H1 (cell line): ENCODE measurements at regions not wholly inside any gene's neighbourhood (a gene's known extent, or its start where the extent isn't known, plus 50 kb on each side); places are given as distances from the start of the nearest gene placed in this dataset.

Experiments
- ATF2 ChIP-seq: IDR thresholded peaks from 2 replicates; pipeline ENCODE4 v1.6.1; 2012; ENCODE audit warnings: low read length, inconsistent platforms
- CTCF ChIP-seq, 3 experiments: IDR thresholded peaks; 1 replicate in 2 of 3; 2 replicates in 1 of 3; pipeline versions ENCODE4 v1.5.1 to v1.6.1; 2011; ENCODE audit warnings: low read length in 3 of 3, mild to moderate bottlenecking in 3 of 3, inconsistent platforms in 2 of 3, low read depth in 1 of 3, moderate library complexity in 1 of 3; ENCODE audit not compliant: insufficient read depth in 1 of 3; ENCODE audit errors: control extremely low read depth in 1 of 3
- E2F6 ChIP-seq: IDR thresholded peaks from 2 replicates; pipeline ENCODE4 v1.6.1; 2012; ENCODE audit warnings: inconsistent platforms
- EZH2 ChIP-seq: fragments of 200-600 bp; sonication (generic); IDR thresholded peaks from 2 replicates; pipeline ENCODE4 v1.7.1; 2012; ENCODE audit warnings: low read depth, mild to moderate bottlenecking, moderate library complexity, low read length, inconsistent platforms; ENCODE audit not compliant: severe bottlenecking
- GTF2F1 ChIP-seq: IDR thresholded peaks from 2 replicates; pipeline ENCODE4 v1.6.1; 2012; ENCODE audit warnings: low read depth, low read length, improper control_type of control experiment, borderline replicate concordance
- KDM4A ChIP-seq: IDR thresholded peaks from one replicate; pipeline ENCODE4 v1.7.1; 2012; ENCODE audit warnings: low read depth, mild to moderate bottlenecking, moderate library complexity, low read length, inconsistent platforms; ENCODE audit not compliant: severe bottlenecking
- POLR2A ChIP-seq, 2 experiments: IDR thresholded peaks; 1 replicate in 1 of 2; 2 replicates in 1 of 2; pipeline ENCODE4 v1.6.1; 2011; ENCODE audit warnings: low read depth in 2 of 2, low read length in 2 of 2, mild to moderate bottlenecking in 2 of 2; ENCODE audit errors: control extremely low read depth in 1 of 2
- RAD21 ChIP-seq, 2 experiments: IDR thresholded peaks in 1 of 2; conservative IDR thresholded peaks in 1 of 2; 2 replicates each; pipeline ENCODE4 v1.6.1; 2011; ENCODE audit warnings: low read depth in 2 of 2, low read length in 2 of 2, improper control_type of control experiment in 1 of 2, inconsistent platforms in 1 of 2, mild to moderate bottlenecking in 1 of 2, moderate library complexity in 1 of 2
- RFX5 ChIP-seq: IDR thresholded peaks from 2 replicates; pipeline ENCODE4 v1.6.1; 2011; ENCODE audit warnings: low read depth, low read length, improper control_type of control experiment, borderline replicate concordance
- RXRA ChIP-seq: IDR thresholded peaks from 2 replicates; pipeline ENCODE4 v1.6.1; 2011; ENCODE audit warnings: low read depth, mild to moderate bottlenecking, low read length, moderate library complexity; ENCODE audit not compliant: insufficient read depth
- SIN3A ChIP-seq, 2 experiments: IDR thresholded peaks in 1 of 2; conservative IDR thresholded peaks in 1 of 2; 2 replicates each; pipeline ENCODE4 v1.6.1; 2011 to 2012; ENCODE audit warnings: low read length in 2 of 2, improper control_type of control experiment in 1 of 2, low read depth in 1 of 2, mild to moderate bottlenecking in 1 of 2
- TEAD4 ChIP-seq: IDR thresholded peaks from 2 replicates; pipeline ENCODE4 v1.6.1; 2012; ENCODE audit warnings: low read depth, low read length, inconsistent platforms, mixed read lengths

- TF ChIP-seq RFX5 (no peak), CTCF (IDR thresholded peaks at IDR 0.05; ENCODE audit: control extremely low read depth in 1 of 3, insufficient read depth in 1 of 3, low read depth in 1 of 3, low read length in 3 of 3) (no peak), RAD21 (IDR thresholded peaks at IDR 0.05 in 1 of 2, conservative IDR thresholded peaks at IDR 0.05 in 1 of 2; ENCODE audit: low read depth in 2 of 2, low read length in 2 of 2) (no peak), E2F6 (no peak), SIN3A (conservative IDR thresholded peaks at IDR 0.05 in 1 of 2, IDR thresholded peaks at IDR 0.05 in 1 of 2; ENCODE audit: low read depth in 1 of 2, low read length in 2 of 2) (no peak), EZH2 (no peak), ATF2 (no peak), POLR2A (IDR thresholded peaks at IDR 0.05; ENCODE audit: control extremely low read depth in 1 of 2, low read depth in 2 of 2, low read length in 2 of 2) (no peak), GTF2F1 (no peak), KDM4A (no peak), RXRA (no peak), TEAD4 (no peak)
These were observed 365.0 kb upstream of the RUNX1 start for GRCh38 chr21:35414056-35414455.
